Activated gamma-delta T cell treated with anti-CD3 and anti-CD28 coated beads, Interleukin-2, amount 50 U/mL, for 16 hours (primary cell): ENCODE measurements at regions not wholly inside any gene's neighbourhood (a gene's known extent, or its start where the extent isn't known, plus 50 kb on each side); places are given as distances from the start of the nearest gene placed in this dataset.

ENCODE experiments used
- DNase-seq: peaks from one replicate; pipeline ENCODE4 v3.0.0-alpha.2; 2020; ENCODE audit warnings: low read depth

- DNase-seq = no peak
Observed at GRCh38 chr9:79215821-79216220, 355.9 kb upstream of the TLE4 start.

- no peak for DNase-seq
Observed at GRCh38 chr9:79220251-79220650, 351.5 kb upstream of the TLE4 start.

GRCh38 chr9:79220666-79221065, 351.1 kb upstream of the TLE4 start:
- no peak for DNase-seq

- no peak for DNase-seq
Observed at GRCh38 chr9:79221084-79221483, 350.7 kb upstream of the TLE4 start.

- DNase-seq = no peak
Observed at GRCh38 chr9:79222483-79222882, 349.3 kb upstream of the TLE4 start.

- DNase-seq = no peak
Observed at GRCh38 chr9:79224672-79225433, 346.9 kb upstream of the TLE4 start.

- no peak for DNase-seq
Observed at GRCh38 chr9:79233542-79233941, 338.2 kb upstream of the TLE4 start.

- DNase-seq = no peak
Observed at GRCh38 chr9:79236466-79236865, 335.3 kb upstream of the TLE4 start.

- no peak for DNase-seq
Observed at GRCh38 chr9:79237861-79238260, 333.9 kb upstream of the TLE4 start.

- DNase-seq = no peak
Observed at GRCh38 chr9:79240774-79241173, 331.0 kb upstream of the TLE4 start.

- DNase-seq = no peak
Observed at GRCh38 chr9:79242489-79242888, 329.3 kb upstream of the TLE4 start.

- no peak for DNase-seq
Observed at GRCh38 chr9:79246170-79246569, 325.6 kb upstream of the TLE4 start.

GRCh38 chr9:79247021-79247420, 324.7 kb upstream of the TLE4 start:
- no peak for DNase-seq

GRCh38 chr9:79250806-79251205, 321.0 kb upstream of the TLE4 start:
- no peak for DNase-seq

GRCh38 chr9:79254900-79255650, 316.7 kb upstream of the TLE4 start:
- DNase-seq = no peak

GRCh38 chr9:79255651-79256260, 316.0 kb upstream of the TLE4 start:
- no peak for DNase-seq

GRCh38 chr9:79256691-79257213, 315.0 kb upstream of the TLE4 start:
- no peak for DNase-seq

GRCh38 chr9:79257228-79257781, 314.5 kb upstream of the TLE4 start:
- DNase-seq = no peak

- DNase-seq = no peak
Observed at GRCh38 chr9:79257790-79258351, 313.9 kb upstream of the TLE4 start.

GRCh38 chr9:79259858-79260257, 311.9 kb upstream of the TLE4 start:
- DNase-seq = no peak

GRCh38 chr9:79263628-79264027, 308.1 kb upstream of the TLE4 start:
- no peak for DNase-seq

GRCh38 chr9:79264041-79264440, 307.7 kb upstream of the TLE4 start:
- DNase-seq = no peak
